Stimulated activated CD8-positive, alpha-beta memory T cell treated with anti-CD3 and anti-CD28 coated beads, Interleukin-4, amount 100 ng/mL, for 48 hours (primary cell): ENCODE measurements at regions not wholly inside any gene's neighbourhood (a gene's known extent, or its start where the extent isn't known, plus 50 kb on each side); places are given as distances from the start of the nearest gene placed in this dataset.
"Not testable (repeated sequence)": the region's sequence is repeated elsewhere in the genome, so short reads cannot be mapped to it uniquely, and the experiment has no call there.

ENCODE experiments used
- DNase-seq: peaks from one replicate; pipeline ENCODE4 v3.0.0-alpha.2; 2020

DNA sequence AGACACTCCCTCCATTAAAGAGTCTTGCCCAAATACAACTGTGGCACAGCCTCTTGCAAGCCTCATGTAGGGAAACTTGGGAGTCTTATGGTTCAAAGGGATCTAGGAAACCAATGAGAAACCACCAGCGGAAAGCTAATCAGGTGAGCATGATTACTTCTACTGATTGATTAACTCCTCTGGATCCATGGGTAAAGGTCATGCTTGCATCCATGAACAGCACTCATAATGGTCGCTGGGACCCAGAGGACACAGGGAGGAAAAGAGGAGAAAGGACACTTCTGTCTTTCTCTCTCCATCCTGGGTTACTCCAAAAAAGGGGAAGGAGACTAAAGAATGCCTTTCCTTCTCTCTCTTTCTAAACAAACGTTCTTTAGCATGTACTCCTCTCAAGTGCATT lies 1397.2 kb downstream of the LRFN5 start:
- no peak for DNase-seq

GRCh38 chr14:43001731-43002130 lies 1395.1 kb downstream of the LRFN5 start:
- DNase-seq = no peak

DNA sequence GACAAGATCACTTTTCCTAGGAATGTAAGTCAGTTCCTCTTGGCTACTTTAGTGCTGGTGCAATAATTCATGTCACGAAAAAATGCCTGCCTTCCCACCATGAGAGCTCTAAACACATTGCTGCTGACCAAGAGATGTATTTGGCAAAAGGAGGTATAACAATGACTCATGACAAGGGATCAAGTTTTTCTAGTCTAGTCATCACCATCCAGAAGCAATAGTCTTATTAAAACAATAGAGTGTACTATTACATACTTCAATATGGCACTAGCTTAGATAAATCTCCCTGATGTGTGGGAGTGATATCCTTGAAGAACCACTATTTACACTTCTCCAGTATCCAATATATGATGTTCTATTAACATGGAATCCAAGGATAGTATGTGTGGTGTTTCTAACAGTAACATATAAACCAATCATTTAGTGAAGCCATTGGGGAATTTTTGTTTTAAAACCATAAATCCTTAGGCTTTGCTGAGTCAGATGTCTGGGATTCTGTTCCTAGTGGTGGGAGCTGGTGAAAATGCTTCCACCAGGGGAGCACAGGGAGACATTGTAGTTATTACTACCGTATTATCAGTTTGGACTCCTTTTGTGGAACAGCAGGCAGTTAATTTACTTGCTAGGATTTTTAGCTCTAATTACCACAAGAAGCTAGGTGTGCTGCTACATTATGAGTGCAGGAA lies 1387.5 kb downstream of the LRFN5 start:
- DNase-seq = no peak

DNA sequence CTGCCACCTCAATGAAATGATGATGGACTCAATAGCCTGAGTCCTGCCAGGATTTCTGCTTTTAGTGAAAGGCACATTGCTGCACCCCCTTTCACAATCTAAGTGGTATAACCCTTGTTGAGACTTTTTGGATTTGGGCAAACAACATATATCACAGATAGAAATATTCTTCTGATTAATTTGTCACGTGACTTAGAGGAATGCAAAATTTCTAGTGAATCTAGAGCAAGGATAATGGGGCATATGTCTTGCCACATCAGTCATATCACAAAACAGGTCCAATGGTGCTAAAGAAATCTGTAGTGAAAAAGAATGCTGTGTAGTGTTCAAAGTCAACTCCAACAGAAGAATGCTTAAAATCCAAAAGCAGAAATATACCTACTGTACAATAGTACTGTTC lies 1386.3 kb downstream of the LRFN5 start:
- DNase-seq = no peak

DNA sequence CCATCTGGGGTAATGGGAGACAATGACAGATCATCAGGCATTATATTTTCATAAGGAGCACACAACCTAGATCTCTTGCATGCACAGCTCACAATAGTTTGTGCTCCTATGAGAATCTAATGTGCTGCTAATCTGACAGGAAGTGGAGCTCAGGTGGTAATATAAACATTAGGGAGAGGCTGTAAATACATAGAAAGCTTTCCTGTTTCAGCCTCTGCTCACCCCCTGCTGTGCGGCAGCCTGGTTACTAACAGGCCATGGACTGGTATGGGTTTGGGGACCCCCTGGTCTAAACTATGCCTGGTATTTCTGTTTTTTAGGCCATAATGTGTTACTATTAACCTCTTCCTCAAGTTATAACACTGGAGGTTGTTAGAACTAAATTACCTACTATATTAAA lies 1373.7 kb downstream of the LRFN5 start:
- DNase-seq = no peak

- DNase-seq = not testable (repeated sequence)
Measured at GRCh38 chr14:42973171-42973570, 1366.5 kb downstream of the LRFN5 start.

DNA sequence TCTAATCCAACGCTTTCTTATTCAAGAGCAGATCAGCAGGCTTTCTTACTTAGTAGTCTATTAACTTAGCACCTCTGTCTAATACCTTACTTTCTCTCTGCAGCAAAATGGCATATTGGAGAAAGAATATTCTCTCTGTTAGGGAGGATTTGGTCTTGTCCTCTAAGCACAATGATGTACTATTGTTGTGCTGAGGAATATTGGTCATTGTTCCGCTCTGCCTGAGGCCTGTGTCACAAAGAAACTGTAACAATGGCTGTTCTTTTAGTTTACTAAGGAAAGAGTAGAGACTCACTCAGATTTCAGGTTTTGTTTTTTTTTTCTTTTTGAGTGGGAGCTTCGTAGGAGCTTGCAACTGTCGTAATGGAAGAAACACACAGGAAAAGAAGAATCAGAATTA lies 1358.8 kb downstream of the LRFN5 start:
- DNase-seq = no peak

- DNase-seq = no peak
Measured at GRCh38 chr14:42961509-42961908, 1354.8 kb downstream of the LRFN5 start.

GRCh38 chr14:42950363-42950762 lies 1343.7 kb downstream of the LRFN5 start:
- no peak for DNase-seq

- no peak for DNase-seq
Measured at GRCh38 chr14:42947991-42948390, 1341.3 kb downstream of the LRFN5 start.

DNA sequence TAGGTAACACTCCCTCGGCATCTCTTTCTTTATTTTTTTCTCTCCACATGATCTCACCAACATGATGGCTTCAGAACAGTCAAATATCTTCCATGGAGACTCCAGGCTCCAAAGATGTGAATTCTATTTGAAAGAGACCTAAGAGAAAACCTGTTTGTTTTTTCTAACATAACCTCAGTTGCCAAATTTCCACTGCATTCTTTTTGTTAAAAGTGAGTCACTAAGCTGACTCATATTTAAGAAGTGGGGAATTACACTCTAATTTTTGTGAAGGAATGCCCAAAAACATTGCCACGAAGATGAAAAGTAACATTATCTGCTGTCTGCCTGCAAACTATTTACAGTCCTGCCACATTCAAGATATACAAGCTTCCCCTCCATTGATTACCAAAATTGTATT lies 1337.6 kb downstream of the LRFN5 start:
- no peak for DNase-seq

- DNase-seq = no peak
Measured at GRCh38 chr14:42931308-42931707, 1324.6 kb downstream of the LRFN5 start.

GRCh38 chr14:42929806-42930480 lies 1323.3 kb downstream of the LRFN5 start:
- DNase-seq = no peak

DNA sequence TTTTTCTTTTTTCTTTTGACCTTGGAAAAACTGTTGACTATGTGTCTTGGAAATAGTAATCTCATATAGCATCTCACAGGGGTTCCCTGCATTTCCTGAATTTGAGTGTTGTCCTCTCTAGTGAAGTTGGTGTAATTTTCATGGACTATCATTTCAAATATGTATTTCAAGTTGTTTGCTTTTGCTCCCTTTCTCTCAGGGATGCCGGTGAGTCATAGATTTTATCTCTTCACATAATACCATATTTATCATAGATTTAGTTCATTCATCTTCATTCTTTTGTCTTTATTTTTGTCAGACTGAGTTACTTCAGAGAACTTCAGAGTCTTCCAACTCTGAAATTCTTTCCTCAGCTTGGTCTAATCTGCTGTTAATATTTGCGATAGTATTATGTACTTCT lies 1320.6 kb downstream of the LRFN5 start:
- no peak for DNase-seq

DNA sequence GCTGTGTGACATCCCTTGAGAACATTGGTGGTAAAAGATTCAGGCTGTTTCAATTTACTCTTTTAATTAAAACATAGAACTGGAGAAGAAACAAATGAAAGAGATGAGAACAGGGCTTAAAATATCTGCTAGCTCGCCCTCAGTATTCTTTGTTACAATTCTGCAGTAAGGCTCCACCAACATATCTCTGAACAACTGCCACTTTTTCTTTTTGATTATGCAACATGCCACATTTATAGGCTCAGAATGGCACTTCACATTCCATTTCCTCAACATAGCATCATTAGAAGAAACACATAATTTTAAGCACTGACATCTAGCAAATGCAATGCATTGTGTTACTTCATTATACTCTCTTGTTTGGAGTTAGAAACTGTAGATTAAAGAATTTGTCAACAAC lies 1315.2 kb downstream of the LRFN5 start:
- no peak for DNase-seq

DNA sequence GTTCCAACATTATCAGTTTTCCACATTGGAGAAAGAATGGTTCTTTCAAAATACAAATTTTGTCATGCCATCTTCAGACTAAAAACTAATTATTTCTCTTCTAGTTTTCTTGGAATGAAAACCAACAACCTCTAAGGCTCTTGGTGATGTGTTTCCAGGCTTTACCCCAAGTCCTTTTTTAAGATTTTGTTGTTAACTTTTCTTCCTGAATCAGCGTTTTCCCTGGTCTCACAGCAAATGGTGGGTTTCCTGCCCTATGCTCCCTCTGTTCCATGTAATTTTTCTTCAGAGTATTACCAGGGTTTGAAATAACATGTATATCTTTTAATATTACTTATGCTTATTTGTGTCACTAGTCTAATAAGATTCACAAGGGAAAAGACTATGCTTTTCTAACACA lies 1311.9 kb downstream of the LRFN5 start:
- no peak for DNase-seq

DNA sequence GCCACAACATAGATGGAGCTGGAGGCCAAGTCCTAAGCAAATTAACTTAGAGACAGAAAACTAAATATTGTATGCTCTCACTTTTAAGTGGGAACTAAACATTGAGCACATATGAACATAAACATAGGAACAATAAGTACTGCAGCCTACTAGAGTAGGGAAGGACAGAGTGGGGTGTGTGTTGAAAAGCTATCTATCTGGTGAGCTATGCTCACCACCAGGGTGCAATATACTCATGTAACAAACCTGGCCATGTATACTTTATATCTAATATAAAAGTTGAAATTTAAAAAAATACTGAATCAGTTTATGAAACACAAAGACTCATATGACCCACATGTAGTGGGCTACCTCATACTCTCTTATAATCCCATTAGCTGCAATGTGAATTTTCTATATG lies 1305.0 kb downstream of the LRFN5 start:
- DNase-seq = no peak

- no peak for DNase-seq
Measured at GRCh38 chr14:42909659-42910058, 1303.0 kb downstream of the LRFN5 start.

- DNase-seq = no peak
Measured at GRCh38 chr14:42893183-42893582, 1286.5 kb downstream of the LRFN5 start.

- DNase-seq = no peak
Measured at GRCh38 chr14:42884100-42884499, 1277.4 kb downstream of the LRFN5 start.

DNA sequence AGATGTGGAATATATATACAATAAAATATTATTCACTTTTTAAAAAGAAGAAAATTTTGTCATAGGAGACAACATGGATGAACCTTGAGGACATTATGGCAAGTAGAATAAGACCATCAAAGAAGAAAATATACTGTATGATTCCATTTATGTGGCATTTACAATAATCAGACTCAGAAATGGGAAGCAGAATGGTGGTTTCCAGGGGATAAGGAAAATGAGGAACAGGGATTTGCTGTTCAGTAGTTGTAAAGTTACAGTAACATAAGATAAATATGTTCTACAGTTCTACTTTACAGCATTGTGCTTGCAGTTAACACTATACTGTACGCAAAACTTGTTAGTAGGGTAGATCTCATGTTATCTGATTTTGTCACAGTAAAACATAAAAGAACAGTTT lies 1271.0 kb downstream of the LRFN5 start:
- no peak for DNase-seq

DNA sequence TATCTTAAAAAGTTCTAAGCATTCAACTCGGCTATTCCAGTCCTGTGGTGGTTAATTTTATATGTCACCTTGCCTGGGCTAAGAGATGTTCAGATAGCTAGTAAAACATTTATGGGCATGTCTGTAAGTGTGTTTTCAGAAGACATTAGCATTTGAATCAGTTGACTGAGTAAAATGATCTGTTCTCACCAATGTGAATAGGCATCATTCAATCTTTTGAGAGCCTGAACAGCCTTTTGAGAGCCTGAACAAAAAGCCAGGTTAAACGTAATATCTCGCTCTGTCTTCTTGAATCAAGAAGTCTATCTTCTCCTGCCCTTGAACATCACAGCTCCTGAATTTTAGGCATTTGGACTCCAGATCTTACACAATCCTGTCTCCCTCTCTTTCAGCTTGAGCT lies 1266.1 kb downstream of the LRFN5 start:
- DNase-seq = no peak

DNA sequence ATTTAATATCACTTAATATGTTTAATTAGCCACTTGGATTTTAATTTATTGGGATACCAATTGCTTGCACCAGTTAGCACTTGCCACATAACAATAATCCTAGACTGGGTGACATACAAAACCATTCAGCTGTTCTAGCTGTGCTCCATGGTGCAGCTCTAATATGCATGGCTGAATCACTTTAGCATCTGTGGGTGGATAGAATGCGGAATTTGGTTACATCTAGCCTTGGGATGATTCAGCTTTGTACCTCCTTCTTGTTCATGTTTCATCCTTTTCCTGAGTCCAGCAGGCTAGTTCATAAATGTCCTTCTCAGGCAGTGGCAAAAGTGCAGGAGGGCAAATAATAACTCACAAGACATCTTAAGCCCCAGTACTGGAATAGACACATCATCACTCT lies 1263.0 kb downstream of the LRFN5 start:
- no peak for DNase-seq

DNA sequence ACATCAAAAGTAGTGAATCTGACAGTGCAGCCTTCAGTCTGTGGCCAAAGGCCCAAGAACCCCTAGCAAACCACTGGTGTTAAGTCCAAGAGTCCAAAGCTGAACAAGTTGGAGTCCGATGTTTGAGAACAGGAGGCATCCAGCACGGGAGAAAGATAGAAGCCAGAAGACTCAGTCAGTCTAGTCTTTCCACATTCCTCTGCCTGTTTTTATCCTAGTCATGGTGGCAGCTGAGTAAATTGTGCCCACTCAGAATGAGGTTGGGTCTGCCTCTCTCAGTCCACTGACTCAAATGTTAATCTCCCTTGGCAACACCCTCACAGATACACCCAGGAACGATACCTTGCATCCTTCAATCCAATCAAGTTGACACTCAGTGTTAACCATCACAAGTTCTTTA lies 1255.4 kb downstream of the LRFN5 start:
- DNase-seq = no peak

DNA sequence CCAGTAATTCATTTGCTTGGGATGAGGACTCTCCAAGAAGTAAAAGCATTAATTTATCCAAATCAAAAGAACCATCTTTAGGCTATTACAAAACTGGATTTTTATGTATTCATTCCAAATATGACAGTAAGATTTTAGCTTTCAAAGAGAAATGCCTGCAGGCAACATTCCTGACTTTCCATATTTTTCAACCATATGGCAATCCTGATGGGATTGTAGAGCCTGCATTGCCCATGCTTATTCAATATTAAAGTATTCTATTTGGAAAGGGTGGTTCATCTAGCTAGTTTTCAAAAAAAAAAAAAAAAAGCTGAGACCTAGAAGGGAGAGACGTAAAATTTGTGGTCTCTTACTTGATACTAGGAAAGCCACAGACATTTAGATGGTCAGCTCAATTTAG lies 1253.7 kb downstream of the LRFN5 start:
- no peak for DNase-seq
